ENCODE measurements at regions not wholly inside any gene's neighbourhood (a gene's known extent, or its start where the extent isn't known, plus 50 kb on each side); places are given as distances from the start of the nearest gene placed in this dataset.
"Not testable (repeated sequence)": the region's sequence is repeated elsewhere in the genome, so short reads cannot be mapped to it uniquely, and the experiment has no call there.

DNA sequence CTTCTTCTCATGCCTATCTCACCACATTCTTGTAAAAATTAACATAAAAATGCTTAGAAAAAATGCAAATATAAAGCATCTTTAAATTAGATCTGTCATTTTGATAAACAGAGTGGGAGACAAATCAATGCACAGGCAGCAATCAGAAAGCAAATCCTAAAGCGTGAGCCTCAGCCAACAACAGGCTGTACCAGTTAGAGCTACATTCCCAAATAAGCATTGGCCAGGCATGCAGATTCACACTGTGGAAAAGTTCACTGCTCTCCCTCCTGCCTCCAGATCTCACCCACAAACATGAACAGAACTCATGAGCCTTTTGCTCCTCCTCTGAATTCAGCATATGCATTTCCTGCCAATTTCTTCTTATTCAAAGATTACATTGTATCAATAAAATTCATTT is 115.2 kb upstream of the FAT3 start:
- DNase-seq: no peak

DNA sequence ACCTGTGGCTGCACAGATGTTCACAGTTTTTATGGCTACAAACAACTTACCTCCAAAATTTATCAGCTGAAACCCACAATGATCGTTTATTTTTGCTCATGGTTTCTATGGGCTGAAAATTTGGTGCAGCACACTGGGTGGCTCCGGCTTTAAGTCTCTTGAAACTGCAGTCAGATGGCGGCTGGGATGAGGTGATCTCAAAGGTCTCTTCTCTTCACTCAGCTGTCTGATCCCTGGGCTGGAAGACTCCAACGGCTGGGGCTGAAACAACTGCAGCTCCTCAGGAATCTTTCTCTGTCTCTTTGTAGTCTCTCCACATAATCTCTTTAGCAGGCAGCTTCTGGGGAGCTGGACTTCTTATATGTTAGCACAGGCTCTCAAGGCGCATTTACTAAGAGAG is 117.3 kb upstream of the FAT3 start:
- no peak for DNase-seq

DNA sequence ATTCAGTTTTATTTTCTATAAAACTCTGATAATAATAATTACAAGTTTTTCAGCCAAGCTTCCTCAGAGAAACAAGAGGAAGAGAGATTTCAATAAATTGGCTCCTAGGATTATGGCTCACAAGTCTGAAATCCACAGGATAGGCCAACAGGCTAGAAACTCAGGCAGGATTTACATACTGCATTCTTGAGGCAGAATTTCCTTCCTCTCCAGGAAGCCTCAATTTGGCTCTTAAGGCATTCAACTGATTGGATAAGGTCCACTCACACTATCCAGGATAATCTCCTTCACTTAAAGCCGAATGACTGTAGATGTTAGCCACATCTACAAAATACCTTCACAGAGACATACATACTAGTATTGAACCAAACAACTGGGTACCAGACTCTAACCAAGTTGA is 120.3 kb upstream of the FAT3 start:
- no peak for DNase-seq

DNA sequence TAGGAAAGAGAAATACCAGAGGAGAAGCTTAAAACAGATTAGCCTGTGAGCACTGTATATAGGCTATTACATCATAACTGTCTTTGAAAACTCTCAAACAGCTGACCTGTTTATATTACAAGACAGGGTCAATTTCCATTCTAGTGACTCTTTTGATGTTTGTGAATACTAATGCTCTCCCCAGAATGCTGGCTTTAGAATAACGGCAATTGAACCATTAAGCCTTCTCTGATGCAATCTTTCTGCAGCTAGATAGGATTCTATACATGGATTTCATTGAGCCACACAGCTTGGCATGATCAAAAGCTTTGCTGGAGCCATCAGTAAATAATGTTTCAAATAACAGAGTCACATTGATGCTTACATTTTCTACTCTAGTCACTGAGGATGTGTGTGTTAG is 122.7 kb upstream of the FAT3 start:
- DNase-seq: peak; percentile 45

DNA sequence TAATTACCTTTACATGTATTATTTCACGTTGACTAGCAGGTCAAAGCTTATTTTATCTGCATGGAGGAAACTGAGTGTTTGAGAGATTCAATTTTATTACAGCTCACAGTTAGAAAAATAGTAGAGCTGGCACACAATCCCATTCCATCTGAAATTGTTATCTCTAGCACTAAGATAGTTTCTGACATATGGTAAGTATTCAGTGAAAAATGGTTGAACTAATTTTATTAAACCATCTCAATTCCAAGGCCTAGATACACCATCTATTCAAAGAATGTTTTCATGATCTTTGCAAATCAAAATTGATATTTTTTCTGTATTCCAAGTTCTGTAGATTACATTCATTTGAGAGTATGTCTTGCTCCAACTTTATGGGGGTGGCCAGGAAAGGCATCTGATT is 125.4 kb upstream of the FAT3 start:
- no peak for DNase-seq

DNA sequence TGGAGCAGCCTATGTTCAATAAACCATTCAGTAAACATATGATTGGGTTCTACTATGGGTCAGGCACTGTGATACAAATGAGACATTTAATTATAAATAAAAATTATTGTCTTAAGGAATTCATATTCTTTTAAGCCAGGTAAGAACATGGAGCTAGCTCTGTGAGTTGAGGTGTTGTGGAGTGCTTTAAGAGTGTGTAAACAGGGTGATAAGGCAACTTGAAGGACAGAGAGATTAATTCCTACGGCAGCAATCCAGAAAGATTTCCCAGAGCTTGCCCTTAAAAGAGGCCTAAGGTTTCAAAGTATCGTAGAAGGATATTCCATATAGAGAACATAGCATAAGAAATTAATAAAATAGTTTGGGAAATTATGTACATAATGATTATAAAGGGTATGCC is 126.4 kb upstream of the FAT3 start:
- no peak for DNase-seq

DNA sequence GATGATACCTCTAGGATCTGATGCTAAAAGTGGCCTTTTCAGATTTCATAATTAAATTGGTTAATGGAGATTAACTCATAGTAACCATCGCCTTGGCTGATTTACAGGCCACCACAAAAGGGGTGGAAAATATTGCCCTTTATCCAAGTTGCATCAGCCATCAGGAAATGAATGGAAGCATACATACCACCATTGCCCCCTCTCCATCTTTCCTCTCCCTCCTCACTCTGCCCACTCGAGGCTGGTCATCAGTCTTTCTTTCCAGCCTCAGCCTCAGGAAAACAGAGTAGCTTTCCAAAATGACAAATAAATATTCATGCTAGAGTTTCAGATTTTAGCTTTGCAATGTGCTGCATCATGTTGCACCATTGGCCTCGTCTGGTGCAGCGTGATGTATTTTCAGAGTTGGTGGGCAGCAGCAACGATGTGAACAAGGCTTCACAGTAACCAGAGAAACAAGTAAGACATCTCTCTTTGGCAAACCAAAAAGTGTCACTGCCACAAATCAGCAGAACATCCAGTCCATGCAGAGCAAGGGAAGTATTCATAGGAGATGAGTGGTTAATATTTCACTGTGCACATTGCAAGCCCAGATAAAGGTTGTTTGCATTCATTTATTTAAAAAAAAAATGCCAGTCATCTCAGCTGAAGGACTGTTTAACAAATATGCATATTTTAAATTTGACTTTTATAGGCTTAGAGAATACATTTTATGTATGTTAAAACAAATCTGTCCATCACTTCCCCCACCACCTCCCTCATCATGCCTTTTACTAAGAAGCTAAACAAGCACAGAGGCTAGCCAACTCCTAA is 136.7 kb upstream of the FAT3 start:
- no peak for DNase-seq

DNA sequence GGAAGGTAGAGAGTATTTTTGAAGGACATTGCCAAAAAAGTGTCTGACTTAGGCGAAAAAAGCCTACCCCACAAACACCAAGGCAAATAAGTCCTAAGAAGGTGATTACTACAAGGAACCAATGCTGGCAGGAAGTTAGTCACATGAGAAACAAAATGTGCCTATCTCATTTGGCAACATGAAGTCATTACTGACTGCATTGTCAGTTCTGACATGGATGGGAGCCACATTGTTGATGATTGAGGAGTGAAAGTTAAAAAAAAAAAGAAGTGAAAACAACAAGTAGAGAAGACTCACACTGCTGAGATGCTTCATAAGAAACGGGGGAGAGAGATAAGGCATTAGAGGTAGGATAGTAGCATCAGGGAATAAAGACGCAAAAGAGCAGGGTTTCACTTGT is 141.5 kb upstream of the FAT3 start:
- DNase-seq: no peak

DNA sequence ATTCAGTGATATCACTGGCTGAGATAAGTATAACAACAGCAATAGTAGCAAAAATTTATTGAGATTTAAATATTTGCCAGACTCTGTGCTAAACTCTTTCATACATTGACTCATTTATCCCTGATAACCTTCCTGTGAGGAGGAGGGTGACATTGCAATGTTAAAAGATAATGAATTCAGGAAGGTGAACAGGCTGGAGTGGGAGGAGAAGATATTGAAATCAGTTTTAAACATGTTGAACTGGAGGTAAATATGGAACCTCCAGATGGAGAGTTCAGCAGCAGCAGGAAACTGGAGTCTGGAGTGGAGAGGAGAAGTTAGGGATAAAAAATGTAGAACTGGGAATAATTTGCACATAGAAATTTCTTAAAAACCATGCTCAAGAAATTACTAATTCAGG is 142.0 kb upstream of the FAT3 start:
- DNase-seq: no peak

DNA sequence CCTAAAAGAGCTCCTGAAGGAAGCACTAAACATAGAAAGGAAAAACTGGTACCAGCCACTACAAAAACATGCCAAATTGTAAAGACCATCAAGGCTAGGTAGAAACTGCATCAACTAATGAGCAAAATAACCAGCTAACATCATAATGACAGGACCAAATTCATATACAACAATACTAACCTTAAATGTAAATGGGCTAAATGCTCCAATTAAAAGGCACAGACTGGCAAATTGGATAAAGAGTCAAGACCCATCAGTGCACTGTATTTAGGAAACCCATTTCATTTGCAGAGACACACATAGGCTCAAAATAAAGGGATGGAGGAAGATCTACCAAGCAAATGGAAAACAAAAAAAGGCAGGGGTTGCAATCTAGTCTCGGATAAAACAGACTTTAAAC is 150.1 kb upstream of the FAT3 start:
- not testable (repeated sequence) for DNase-seq

DNA sequence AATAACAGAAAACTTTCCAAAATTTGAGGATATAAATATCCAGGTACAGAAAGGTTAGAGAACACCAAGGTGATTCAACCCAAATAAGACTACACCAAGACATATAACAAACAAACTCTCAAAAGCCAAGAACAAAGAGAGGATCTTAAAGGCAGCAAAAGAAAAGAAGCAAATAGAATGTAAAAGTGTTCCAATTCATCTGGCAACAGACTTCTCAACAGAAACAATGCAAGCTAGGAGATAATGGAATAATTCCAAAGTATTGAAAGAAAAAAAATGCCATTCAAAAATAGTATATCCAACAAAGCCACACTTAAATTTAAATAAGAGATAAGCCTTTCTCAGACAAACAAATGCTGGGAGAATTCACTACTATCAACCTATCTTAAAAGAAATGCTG is 153.0 kb upstream of the FAT3 start:
- no peak for DNase-seq

DNA sequence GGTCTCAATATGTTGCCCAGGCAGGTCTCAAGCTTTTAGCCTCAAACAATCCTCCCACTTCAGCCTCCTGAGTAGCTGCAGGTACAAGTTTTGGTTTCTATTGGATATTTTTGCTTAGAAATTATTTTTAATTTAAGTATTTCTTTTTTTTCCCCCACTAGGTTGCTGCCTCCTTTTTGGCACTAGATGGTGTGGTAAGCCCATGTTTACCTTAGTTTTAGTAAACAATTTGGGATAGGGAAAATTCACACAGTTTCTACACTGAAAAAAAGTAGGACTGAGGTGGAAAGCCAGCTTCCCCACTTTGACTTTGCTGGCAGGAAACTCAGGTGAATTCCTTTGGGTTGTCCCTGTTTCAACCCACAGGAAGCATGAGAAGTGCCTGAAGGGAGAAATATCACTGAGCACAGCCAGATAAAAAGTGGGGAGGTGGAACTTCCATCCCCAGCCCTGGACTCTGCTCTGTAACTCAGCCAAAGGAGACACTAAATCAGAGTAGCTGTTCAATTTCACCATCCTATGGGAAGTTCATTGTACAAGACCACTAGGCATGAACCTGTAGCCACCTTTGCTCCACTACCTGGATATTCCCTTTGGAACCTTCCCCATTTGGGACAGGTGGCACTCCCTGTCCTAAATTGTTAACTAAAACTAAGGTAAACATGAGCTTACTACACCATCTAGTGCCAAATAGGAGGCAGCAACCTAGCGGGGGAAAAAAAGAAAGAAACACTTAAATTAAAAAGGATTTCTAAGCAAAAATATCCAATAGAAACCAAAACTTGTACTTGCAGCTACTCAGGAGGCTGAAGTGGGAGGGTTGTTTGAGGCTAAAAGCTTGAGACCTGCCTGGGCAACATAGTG is 154.4 kb upstream of the FAT3 start:
- DNase-seq: peak; percentile 48

DNA sequence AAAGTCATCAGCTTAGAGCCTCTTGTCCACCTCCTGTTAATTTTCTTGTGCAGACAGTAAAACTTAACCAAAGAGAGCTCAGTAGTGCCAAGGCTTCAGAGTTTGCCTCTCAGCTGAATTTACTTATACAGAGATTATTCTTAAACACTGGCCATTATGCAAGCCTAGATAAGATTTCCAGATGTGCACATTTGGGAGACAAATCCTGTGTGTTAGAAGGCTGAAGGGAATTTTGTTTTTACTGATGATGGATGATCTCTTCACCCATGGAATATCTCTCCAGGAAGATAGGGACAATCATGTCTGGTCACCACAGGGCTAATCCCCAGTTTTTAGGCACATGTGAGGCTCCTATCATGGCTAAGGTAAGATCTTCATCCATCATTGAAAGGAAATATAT is 157.6 kb upstream of the FAT3 start:
- no peak for DNase-seq

DNA sequence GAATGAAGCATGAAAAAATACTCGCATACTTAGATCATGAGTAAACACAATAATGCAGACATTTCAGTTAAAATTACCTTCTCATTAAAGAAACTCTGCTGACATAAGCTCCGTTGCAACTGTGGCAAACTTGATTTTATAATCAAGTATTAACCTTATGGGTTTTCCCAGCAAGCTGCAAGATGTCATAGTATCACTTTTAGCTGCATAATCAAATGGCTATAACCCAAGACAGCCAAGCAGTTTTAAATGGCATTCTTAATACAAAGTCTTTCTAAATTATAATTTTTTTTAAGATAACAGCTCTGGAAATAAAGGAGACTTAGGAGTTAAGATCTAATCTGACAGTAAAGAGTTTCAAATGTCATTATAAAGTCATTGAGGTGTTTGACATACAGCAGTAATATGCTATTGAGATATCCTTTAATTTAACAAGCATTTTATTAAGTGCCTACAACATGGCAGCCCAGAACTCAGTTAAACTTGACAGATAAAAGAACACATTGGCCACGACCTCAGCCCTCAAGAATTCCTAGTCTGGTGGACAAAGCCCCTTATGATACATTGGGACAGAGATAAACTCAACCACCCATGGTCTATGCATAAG is 163.1 kb upstream of the FAT3 start:
- no peak for DNase-seq

DNA sequence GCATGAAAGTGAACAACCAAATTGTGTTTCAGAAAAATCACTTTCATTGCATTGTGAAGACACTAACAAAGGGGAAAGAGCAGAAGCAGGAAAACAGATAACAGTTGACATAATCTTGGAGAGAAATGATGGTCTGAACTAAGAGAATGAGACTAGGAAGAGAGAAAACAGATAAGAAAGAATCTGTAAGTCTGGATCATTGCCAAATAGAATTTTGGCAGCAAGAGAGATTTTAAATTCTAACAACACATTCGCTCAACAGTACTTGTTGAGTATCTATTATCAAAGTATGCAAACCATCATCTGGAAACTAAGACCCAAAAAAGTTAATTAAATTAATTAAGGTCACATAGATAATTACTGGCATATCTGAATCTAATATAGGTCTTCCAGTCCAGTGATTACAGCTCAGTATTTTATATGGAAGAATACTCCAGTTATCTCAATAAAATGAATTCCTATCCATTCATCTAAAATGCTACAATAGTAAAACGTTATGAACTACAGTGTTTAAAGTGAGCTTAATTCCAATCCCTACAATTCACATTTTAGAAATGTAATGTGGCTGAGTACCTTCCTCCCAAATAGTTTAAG is 166.7 kb upstream of the FAT3 start:
- no peak for DNase-seq

DNA sequence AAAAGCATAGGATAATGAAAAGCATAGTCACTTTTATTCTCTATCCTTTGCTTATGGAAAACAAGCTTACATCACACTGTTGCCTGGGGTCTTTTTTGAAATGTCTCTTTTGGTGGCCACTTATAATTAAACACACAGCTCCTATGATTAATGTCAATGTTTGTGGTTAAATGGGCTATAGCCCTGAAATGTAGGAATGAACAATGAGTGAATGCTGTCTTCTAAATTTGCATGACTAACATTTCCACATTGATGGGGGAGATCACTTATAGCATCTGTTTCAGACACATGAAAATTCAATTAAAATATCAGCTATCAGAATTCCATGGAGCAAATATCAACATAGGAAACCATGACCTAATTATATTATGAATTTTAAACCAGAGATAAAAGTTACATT is 171.4 kb upstream of the FAT3 start:
- DNase-seq: no peak

DNA sequence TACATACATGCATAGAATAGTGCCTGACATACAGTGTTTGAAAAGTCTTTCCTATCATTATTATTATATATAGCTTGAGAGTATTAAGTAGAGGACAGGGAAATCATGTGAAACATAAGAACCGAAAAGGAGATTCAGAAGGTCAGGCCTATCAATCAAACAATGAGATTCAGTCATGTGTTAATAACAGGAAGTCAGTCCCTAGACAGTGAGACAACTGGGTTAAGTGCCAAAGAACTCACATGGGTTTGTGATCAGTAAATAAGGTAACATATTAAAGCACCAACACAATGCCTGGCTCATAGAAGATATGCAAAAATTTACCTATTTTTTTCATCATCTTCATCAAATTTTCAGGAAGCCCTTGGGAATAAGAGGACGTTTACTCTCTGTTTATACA is 174.3 kb upstream of the FAT3 start:
- DNase-seq: peak; percentile 68

DNA sequence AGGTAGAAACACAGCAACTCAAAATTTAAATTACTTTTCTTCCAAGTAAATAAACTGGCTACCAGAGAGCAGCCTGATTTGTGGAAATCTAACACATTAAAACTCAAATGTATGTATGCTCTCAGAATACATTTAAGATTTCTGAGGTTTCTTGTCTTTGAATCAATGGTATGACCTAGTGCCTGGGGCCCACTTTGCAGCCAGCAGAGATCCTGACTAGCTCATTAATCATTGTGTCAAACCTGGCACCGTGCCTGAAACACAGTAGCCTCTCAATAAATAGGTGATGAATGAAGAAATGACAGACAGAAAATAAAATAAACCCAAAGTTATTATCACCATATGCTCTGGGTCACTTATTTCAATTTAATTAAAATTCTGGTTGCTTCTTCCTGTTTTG is 176.2 kb upstream of the FAT3 start:
- DNase-seq: peak; percentile 33

DNA sequence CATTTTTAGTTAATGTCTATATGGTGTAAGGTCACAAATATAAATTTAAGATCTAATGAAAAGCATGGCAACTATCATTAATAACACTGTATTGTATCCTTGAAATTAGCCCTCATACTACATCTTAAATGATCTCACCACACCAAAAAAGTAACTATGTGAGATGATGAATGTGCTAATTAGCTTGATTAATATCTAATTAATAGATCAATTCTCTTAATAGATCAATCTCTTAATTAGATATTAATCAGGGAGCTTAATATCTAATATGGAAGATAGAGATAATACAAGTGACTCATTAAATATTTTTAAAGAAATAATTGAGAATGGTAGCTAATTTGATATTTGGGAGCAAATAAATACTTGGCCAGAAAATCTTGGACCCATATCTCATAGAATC is 178.5 kb upstream of the FAT3 start:
- no peak for DNase-seq

DNA sequence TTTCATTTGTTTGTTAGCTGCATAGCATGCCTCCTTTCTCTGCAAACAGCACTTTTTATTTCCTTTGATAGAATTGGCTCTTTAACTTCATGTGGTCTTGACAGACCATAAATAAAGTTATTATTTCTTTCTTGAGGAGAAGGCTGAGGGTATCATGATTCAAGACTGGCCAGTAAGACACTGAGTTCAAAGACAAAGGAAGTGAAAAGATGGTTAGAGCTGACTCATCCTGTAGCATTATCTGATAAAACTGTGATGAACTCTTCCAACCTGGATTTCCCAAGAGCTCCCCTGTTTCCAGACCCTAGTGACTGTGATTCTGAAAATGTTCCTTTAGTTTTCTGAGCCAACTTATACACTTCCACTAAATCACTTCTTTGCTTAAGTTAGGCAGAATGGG is 179.3 kb upstream of the FAT3 start:
- no peak for DNase-seq

DNA sequence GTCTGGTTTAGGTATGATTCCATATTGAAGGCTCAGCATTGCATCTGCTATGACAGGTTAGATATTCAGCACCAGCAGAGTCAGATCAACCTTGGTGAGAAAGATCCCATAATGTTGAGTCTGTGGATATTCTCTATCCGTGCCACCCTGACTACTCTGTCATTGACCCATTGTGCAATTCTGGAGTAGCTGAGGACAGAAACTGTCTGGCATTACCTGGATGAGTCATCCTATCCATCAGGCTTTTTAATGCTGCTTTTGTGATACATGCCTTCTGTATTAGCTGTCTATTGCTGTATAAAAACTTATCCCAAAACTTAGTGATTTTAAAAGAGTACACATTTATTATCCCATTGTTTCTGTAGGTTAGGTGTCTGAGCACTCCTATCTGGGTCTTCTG is 189.1 kb upstream of the FAT3 start:
- DNase-seq: peak; percentile 84

DNA sequence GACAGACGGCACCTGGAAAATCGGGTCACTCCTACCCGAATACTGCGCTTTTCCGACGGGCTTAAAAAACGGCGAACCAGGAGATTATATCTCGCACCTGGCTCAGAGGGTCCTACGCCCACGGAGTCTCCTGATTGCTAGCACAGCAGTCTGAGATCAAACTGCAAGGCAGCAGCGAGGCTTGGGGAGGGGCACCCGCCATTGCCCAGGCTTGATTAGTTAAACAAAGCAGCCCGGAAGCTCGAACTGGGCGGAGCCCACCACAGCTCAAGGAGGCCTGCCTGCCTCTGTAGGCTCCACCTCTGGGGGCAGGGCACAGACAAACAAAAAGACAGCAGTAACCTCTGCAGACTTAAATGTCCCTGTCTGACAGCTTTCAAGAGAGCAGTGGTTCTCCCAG is 197.5 kb upstream of the FAT3 start:
- peak; percentile 60 for DNase-seq

DNA sequence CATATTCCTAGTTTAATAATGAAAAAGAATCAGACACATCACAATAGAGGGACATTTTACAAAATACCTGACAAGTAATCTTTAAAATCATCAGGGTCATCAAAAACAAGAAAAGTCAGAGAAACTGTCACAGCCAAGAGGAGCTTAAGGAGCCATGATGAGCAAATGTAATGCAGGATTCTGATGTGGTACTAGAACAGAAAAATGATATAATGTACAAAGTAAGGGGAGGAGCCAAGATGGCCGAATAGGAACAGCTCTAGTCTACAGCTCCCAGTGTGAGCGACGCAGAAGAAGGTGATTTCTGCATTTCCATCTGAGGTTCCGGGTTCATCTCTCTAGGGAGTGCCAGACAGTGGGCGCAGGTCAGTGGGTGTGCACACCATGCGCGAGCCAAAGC is 198.0 kb upstream of the FAT3 start:
- DNase-seq: no peak

DNA sequence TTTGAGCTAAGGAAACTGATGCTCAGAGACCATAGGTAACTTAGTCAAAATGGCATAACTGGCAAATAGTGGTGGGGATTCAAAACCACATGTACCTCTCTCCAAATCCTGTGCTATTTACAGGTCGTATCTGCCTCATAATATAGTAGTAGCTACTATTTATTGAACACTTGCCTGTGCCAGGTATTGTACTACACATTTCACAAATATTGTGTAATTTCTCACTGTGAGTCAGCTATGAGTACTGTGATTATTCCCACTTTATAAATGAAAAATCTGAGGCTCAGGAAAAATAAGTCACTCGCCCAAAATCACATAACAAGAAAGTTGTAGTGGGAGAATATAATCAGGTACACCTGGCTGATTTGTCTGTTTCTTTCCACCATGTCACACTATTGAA is 199.8 kb upstream of the FAT3 start:
- no peak for DNase-seq
